ENCODE measurements at regions not wholly inside any gene's neighbourhood (a gene's known extent, or its start where the extent isn't known, plus 50 kb on each side); places are given as distances from the start of the nearest gene placed in this dataset.
"Not testable (repeated sequence)": the region's sequence is repeated elsewhere in the genome, so short reads cannot be mapped to it uniquely, and the experiment has no call there.

GRCh38 chr10:133020193-133020817 lies 67.4 kb upstream of the ADGRA1 start:
- no peak for DNase-seq (ENCODE audit: low read depth)

DNA sequence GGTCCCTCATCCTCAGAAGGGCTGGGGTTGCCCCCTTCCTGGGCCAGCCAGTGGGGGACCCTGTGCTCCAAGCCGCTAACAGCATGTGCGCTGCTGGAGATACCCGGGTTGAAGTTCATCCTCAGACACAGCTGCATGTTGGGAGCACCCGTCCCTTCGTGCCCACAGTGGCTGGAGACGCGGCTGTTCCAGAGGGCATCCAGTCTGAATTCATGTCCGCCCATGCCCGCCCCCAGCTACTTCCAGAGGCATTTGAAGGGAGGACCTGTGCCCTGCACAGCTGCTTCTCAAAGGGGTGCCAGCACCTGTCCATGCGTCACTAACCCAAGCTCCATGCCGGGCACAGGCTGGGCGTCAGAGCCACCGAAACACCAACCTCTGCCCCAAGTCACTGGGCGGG lies 68.1 kb upstream of the ADGRA1 start:
- no peak for DNase-seq (ENCODE audit: low read depth)

DNA sequence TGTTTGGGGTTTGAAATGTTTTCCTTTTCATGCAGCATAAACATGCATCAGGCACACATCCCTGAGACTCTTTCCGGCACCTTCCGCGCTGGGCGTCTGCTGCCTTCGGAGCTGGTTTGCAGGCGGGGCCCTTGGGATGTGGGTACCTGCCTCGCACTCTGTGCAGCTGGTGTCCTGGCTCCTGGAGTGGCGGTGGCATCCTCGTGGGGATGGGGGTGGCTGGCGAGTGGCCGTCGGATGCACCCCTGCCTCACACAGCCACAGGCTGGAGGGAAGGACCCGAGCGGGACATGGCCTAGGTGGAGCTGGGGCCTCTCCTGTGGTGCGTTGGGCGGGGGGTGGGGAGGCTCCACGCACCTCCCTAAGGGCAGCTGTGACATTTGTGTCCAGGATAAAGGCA lies 68.5 kb upstream of the ADGRA1 start:
- DNase-seq (ENCODE audit: low read depth): no peak

DNA sequence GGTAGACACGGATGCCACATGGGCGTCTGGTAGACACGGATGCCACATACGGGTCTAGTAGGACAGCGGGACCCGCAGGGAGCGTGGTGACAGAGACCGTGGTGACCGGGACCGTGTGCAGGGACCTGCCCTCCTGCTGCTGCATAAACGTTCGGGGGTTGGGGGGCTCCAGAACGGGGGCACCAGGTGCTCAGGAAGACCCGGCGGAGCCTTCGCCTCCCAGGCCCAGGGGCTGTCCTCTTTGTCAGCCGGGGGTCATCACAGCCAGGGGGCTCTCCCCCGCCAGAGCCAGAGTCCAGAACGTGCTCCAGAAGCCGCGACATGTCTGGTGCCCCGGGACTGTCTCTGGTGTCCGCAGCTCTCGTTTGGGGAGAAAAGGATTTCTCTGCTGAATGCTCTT lies 69.2 kb upstream of the ADGRA1 start:
- no peak for DNase-seq (ENCODE audit: low read depth)

DNA sequence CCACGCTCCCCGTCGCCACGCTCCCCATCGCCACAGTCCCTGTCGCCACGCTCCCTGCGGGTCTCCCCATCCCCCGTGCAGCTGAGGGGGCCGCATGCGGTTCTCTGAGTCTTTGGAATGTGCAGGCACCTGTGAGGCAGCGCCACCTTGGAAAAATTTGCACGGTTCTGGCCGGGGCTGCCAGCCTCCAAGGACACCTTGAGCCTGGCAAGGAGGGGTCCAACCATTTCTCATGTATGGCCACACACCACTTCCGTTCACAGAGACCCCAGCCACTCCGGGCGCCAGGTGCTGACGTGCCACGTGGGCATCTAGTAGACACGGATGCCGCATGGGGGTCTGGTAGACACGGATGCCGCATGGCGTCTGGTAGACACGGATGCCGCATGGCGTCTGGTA lies 70.5 kb upstream of the ADGRA1 start:
- no peak for DNase-seq (ENCODE audit: low read depth)

DNA sequence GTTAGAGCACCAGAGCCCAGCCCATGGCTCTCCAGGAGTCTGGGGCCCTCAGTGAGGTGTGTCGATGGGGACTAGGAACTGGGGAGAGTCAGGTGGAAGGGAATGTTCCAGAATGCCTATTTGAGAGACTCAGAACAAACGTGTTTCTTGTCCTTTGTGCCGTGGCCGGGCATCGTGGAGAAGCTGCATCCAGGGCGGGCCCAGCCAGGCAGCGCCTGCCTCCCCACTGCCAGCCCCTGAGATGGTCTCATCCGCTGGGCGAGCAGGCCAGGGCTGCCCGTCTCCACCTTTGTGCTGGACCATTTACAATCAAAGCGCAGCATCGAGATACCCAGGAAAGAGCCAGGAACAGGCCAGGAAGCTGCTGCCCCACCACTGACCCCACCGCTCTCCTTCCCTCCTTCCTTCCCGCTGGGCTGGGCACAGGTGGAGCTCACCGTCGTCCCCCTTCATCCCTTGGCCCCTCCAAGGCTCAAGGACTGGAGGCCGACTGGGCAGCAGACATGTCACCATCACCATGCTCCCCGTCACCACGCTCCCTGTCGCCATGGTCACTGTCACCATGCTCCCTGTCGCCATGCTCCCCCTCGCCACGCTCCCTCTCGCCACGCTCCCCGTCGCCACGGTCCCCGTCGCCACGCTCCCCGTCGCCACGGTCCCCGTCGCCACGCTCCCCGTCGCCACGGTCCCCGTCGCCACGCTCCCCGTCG lies 71.1 kb upstream of the ADGRA1 start:
- no peak for DNase-seq (ENCODE audit: low read depth)

GRCh38 chr10:133015816-133016462 lies 71.8 kb upstream of the ADGRA1 start:
- DNase-seq (ENCODE audit: low read depth): no peak

- DNase-seq (ENCODE audit: low read depth): no peak
Observed at GRCh38 chr10:133015321-133015720, 72.4 kb upstream of the ADGRA1 start.

DNA sequence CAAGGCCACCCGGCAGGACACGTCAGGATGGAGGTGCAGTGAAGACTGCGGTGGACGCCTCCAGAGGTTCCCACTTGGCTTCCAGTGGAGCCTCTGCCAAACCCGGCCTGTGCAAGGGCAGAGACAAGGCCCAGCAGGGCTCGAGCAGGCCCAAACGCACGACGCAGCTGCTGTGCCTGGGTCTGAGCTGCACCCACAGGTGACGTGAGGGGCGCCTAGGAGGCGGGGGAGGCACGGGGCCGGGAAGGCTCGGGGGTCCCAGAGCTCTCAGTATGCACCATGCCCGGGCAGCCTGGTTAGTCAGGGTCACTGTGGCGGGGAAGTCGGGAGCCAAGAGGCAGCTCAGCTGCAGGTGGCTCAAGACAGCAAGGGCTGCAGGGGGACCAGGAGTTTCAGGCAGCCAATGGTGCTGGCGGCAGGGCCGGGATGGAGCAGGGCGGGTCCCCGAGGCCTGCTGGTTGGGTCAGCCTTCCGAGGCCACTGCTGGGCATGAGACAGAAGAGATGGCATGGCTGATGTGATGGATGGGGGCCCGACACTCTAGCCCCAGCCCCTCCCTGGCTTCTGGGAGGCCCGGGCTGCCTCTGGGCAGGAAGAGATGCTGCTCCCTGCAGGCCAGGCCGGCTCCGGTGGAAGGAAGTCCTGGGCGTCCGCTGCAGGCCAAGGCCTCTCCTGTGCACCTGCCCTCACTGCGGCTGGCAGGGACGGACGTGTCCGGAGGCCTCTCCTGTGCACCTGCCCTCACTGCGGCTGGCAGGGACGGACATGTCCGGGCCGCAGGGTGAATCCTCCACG lies 72.2 kb upstream of the CFAP46 start:
- DNase-seq (ENCODE audit: low read depth): no peak

GRCh38 chr10:133013463-133013862 lies 71.1 kb upstream of the CFAP46 start:
- DNase-seq (ENCODE audit: low read depth): no peak

GRCh38 chr10:133012573-133013359 lies 70.4 kb upstream of the CFAP46 start:
- DNase-seq (ENCODE audit: low read depth): no peak

GRCh38 chr10:133011882-133012281 lies 69.5 kb upstream of the CFAP46 start:
- DNase-seq (ENCODE audit: low read depth): no peak

DNA sequence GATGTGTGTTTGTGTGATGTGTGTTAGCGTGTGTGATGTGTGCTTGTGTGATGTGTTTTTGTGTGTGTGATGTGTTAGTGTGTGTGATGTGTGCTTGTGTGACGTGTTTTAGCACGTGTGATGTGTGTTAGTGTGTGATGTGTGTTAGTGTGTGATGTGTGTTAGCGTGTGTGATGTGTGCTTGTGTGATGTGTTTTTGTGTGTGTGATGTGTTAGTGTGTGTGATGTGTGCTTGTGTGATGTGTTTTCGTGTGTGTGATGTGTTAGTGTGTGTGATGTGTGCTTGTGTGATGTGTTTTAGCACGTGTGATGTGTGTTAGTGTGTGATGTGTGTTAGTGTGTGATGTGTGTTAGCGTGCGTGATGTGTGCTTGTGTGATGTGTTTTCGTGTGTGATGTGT lies 69.0 kb upstream of the CFAP46 start:
- not testable (repeated sequence) for DNase-seq (ENCODE audit: low read depth)

DNA sequence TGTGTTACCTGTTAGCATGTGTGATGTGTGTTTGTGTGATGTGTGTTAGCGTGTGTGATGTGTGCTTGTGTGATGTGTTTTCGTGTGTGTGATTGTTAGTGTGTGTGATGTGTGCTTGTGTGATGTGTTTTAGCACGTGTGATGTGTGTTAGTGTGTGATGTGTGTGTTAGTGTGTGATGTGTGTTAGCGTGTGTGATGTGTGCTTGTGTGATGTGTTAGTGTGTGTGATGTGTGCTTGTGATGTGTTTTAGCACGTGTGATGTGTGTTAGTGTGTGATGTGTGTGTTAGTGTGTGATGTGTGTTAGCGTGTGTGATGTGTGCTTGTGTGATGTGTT lies 68.4 kb upstream of the CFAP46 start:
- DNase-seq (ENCODE audit: low read depth): not testable (repeated sequence)

DNA sequence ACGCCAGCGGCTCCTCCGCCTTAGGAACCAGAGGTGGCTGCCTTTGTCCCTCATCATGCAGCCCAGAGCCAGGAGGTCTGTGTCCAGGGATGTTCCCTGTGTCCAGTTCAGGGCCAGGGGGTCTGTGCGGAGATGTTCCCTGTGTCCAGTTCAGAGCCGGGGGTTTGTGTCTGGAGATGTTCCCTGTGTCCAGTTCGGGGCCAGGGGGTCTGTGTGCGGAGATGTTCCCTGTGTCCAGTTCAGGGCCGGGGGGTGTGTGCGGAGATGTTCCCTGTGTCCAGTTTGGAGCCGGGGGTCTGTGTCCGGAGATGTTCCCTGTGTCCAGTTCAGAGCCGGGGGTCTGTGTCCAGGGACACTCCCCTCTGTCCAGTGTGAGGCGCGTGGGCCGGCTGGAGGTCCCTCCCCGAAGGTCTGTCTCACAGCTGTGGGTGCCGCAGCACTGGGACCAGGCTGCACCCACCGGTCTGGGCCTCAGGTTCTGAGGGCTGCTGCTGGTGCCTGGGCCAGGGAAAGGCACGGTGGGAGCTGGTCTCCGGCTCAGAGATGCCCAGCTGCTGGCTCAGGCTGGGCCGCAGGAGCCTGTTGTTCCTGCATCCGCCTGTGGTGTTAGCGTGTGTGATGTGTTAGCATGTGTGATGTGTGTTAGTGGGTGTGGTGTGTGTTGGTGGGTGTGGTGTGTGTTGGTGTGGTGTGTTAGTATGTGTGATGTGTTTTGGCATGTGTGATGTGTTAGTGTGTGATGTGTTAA lies 67.9 kb upstream of the CFAP46 start:
- DNase-seq (ENCODE audit: low read depth): no peak

- DNase-seq (ENCODE audit: low read depth): peak; percentile 50
Observed at GRCh38 chr10:133009218-133009950, 67.0 kb upstream of the CFAP46 start.

DNA sequence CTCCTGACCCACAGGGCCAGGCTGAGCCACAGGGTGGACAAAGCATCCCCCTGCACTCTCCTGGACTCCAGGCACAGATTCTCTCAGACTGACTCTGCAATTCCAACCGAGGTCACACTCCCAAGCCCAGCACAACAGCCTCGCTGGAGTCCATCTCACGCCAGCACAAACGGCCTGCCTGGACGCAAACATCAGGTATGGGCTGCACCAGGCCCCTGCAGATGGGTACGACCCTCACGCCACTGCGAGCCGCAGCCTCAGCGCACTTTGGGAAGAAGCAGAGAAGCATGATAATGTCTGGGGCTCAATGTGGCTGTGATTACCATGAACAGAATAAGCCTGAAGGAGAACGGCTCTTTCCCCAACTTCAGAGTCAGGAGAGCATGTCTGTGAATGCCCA lies 66.4 kb upstream of the CFAP46 start:
- DNase-seq (ENCODE audit: low read depth): no peak

GRCh38 chr10:133008196-133008595 lies 65.8 kb upstream of the CFAP46 start:
- no peak for DNase-seq (ENCODE audit: low read depth)

DNA sequence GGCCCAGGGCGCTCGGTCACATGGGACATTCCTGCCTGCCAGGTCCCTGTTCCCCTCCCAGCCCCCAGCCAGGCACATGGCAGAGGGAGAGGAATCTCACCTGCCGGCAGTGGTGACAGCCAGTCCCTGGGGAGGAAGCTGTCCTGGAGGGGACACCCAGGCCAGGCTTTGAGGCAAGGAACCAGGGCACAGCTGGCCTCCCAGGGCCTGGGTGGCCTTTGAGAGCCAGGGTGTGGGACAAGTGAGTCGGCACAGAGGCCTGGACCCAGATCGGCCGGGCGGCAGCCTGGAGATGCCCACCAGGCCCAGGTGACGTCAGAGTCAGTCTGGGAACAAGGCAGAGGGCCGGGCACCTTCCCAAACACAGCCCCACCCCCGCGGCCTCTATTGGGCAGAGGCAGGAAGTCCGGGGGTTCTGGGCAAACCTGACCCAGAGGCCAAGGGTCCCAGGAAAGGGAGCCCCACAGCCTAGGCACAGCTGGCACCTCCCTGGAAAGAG lies 65.0 kb upstream of the CFAP46 start:
- DNase-seq (ENCODE audit: low read depth): no peak

DNA sequence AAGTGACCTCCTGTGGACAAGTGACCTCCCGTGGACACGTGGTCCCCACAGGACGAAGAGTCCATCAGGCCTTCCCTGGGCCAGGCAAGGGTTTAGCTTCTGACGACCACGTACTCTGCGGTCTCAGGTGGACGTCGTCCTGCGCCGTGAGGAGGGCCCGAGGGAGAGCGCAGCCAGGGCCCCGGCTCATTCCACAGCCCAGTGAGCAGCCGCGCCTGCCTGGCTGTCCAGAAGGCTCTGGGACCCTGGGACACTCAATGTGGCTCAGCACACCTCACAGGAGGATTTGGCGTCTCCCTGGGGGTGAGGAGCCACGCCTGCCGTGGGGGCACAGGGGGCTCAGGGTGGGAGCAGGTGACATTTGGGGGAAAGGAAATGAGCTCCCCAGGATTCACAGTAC lies 64.4 kb upstream of the CFAP46 start:
- no peak for DNase-seq (ENCODE audit: low read depth)

Measured in Daoy (cell line).